ENCODE measurements at regions not wholly inside any gene's neighbourhood (a gene's known extent, or its start where the extent isn't known, plus 50 kb on each side); places are given as distances from the start of the nearest gene placed in this dataset.

DNA sequence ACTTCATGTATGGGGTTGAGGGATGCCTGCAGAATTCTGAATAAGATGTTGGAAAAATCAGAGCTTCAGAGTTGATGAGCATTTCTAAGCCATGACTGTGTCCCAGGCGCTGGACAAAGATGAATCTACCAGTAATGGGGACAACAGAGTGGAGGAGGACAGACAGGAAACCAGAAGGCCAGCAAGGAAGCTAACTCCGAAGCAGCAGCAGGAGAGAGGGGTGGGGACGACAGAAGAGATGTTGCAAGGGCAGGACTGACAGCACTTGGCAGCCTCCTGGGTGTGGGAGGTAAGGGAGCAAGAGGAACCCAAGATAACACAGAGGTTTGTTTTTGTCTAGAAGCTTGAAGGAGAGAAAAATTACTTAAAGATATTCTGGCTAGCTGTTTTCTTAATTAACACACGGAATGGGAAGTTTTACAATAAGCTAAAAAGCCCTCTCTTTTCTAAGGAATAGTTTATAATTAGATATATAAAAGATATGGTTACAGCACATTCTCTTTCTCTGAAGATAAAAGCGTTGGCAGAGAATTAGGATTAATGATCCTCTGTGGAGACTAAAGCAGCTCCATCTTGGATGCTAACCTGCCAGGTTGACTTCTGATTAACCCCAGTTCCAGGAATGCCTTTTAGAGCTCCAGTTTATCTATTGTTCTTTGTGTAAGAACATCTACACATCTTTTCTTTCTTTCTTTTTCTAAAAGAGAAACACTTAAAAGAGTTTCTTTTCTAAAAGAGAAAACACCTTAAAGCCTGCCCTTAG is 92.7 kb downstream of the TENT5C start:
- Histone ChIP-seq H3K27me3 (no peaks in the 10 kb centered on the region), H3K36me3 (no peaks in the 10 kb centered on the region), H3K9me3 (no peaks in the 10 kb centered on the region), H3K4me3 (no peak overlapping the region), H3K27ac (no peak overlapping the region), H3K4me1 (peaks cover 0 to 7% of the 10 kb centered on the region in 2 donors)
- TF ChIP-seq POLR2A (IDR thresholded peaks at IDR 0.05) = no peak
- TF ChIP-seq, protein P1, sequence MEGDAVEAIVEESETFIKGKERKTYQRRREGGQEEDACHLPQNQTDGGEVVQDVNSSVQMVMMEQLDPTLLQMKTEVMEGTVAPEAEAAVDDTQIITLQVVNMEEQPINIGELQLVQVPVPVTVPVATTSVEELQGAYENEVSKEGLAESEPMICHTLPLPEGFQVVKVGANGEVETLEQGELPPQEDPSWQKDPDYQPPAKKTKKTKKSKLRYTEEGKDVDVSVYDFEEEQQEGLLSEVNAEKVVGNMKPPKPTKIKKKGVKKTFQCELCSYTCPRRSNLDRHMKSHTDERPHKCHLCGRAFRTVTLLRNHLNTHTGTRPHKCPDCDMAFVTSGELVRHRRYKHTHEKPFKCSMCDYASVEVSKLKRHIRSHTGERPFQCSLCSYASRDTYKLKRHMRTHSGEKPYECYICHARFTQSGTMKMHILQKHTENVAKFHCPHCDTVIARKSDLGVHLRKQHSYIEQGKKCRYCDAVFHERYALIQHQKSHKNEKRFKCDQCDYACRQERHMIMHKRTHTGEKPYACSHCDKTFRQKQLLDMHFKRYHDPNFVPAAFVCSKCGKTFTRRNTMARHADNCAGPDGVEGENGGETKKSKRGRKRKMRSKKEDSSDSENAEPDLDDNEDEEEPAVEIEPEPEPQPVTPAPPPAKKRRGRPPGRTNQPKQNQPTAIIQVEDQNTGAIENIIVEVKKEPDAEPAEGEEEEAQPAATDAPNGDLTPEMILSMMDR (IDR thresholded peaks at IDR 0.05 in 4 of 5, conservative IDR thresholded peaks at IDR 0.05 in 1 of 5) = no peak
- in situ Hi-C loops (cut with MboI; ENCODE audit: low sequenced_read_pairs in 4 of 4) (no loop called here), intact Hi-C loops (cut with DNase I; ENCODE audit: low total_unique reads) (no loop called here)
- DNase-seq (no peak), ATAC-seq (no peak)

DNA sequence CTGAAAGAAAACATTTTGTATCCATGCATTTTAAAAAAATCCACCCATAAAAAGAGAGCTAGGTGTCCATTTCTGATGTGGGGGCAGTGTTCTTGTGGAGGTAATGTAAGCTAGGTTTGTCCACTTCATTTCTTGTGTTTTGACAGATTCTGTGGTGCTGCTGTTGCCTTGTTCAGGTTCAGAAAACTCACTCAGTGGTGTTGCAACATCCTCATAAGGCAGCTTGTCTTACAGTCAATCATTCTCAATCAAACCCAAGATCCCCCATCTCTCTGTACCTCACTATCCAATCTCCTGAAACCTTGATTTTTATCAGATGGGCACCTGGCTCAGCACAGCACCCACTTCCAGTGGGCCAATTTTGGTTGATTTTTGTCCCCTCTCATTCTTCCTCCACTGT is 94.1 kb downstream of the TENT5C start:
- H3K27ac ChIP-seq = no peak overlapping the region
- intact Hi-C loops (cut with DNase I; ENCODE audit: low total_unique reads) = no loop called here
- TF ChIP-seq, protein P1 (IDR thresholded peaks at IDR 0.05 in 4 of 5, conservative IDR thresholded peaks at IDR 0.05 in 1 of 5) = no peak
- no peak for TF ChIP-seq POLR2A (IDR thresholded peaks at IDR 0.05)

DNA sequence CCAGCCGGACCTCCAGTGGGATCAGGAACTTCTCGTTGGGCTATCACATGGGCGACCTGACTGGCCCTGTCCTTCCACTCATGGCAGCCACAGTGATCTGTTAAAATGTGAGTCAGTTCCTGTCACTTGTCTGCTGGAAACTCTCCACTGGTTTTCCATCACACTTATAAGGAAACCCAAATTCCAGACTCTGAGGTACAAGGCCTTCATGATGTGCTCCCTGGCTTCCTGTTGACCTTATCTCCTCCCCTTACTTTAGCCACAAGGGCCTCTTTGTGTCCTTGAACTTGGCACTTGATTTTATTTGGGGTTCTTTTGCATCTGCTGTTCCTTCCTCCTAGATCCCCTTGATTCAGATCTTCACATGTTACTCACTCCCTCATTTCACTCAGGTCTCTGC is 96.8 kb downstream of the TENT5C start:
- DNase-seq (no peak), ATAC-seq (no peak)
- intact Hi-C loops (cut with DNase I; ENCODE audit: low total_unique reads) (no loop called here), in situ Hi-C loops (cut with MboI; ENCODE audit: low sequenced_read_pairs in 4 of 4) (no loop called here)
- no peak overlapping the region for H3K4me3 ChIP-seq
- no peaks in the 10 kb centered on the region for H3K27me3 ChIP-seq
- H3K36me3 ChIP-seq = no peaks in the 10 kb centered on the region
- H3K27ac ChIP-seq = no peak overlapping the region
- no peaks in the 10 kb centered on the region for H3K9me3 ChIP-seq
- H3K4me1 ChIP-seq = no peaks in the 10 kb centered on the region
- TF ChIP-seq POLR2A (IDR thresholded peaks at IDR 0.05) = no peak
- TF ChIP-seq, protein P1 (IDR thresholded peaks at IDR 0.05 in 4 of 5, conservative IDR thresholded peaks at IDR 0.05 in 1 of 5) = no peak

More for the DNA sequence above, 94.1 kb downstream of the TENT5C start:
- DNase-seq (no peak), ATAC-seq (no peak)
- H3K9me3 ChIP-seq = no peaks in the 10 kb centered on the region
- H3K4me3 ChIP-seq = no peak overlapping the region
- H3K27me3 ChIP-seq = no peaks in the 10 kb centered on the region
- H3K4me1 ChIP-seq = peaks cover 0 to 7% of the 10 kb centered on the region in 2 donors
- in situ Hi-C loops (cut with MboI; ENCODE audit: low sequenced_read_pairs in 4 of 4) = no loop called here
- no peaks in the 10 kb centered on the region for H3K36me3 ChIP-seq

DNA sequence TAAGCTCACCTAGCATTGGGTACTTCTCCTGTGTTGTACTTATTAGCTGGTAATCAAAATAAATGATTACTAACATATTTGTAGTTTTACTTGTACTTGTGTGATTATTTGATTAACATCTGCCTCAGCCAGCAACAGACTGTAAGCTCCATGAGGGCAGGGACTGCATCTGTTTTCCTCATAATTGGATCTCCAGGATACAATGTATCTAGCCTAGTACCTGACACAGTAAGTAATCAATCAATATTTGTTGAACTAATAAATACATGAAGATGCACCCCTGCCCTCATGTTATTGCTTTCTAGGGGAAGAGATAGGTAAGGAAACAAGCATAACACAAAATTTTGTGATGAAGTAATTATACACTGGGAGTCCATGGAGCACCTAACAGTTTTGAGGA is 101.5 kb downstream of the TENT5C start:
- H3K36me3 ChIP-seq = no peaks in the 10 kb centered on the region
- H3K4me1 ChIP-seq = peaks cover 0 to 6% of the 10 kb centered on the region in 2 donors
- H3K4me3 ChIP-seq = no peak overlapping the region
- TF ChIP-seq, protein P1 (IDR thresholded peaks at IDR 0.05 in 4 of 5, conservative IDR thresholded peaks at IDR 0.05 in 1 of 5) = no peak
- no peak for TF ChIP-seq POLR2A (IDR thresholded peaks at IDR 0.05)
- H3K27ac ChIP-seq = no peak overlapping the region
- intact Hi-C loops (cut with DNase I; ENCODE audit: low total_unique reads) = no loop called here
- in situ Hi-C loops (cut with MboI; ENCODE audit: low sequenced_read_pairs in 4 of 4) = no loop called here
- DNase-seq (no peak), ATAC-seq (no peak)
- H3K27me3 ChIP-seq = no peaks in the 10 kb centered on the region
- no peaks in the 10 kb centered on the region for H3K9me3 ChIP-seq

Data from gastrocnemius medialis (tissue), 4 donors.